ENCODE measurements at regions not wholly inside any gene's neighbourhood (a gene's known extent, or its start where the extent isn't known, plus 50 kb on each side); places are given as distances from the start of the nearest gene placed in this dataset.

DNA sequence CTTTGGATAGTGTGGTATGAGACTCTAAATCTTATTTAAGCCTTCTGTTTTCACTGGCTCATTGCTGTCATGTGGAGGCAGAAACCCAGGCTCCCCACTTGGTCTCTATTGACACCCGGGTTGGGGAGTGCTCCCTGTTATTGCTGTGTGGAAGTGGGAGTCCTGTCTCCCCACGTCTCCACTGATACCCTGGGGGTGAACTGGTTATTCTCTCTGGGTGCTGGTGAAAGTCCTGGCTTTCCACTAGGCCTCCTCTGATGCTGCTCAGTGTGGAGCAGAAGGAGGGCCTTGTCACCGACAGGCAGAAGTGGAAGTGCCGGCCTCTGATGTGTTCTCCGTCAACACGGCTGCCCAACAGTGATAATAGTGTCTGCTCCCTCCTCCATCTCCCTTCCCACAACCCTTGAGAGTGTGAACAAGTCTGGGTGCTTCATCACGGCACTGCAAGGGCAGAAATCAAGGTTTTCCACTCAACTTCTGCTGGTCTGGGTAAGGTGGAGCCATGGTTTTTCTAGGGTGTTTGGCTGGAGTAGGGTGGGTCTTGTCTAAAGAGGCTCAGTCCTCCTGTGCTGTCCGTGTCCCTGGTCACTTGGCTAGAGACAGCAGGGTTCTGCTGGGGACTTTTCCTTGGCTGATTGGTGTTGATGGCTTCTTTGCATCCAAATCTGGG, 240.7 kb upstream of the B3GAT1 start:
- Histone ChIP-seq H3K27ac (no peak overlapping the region), H3K27me3 (peaks cover 0 to 84% (median 45%) of the 10 kb centered on the region in 7 donors), H3K9me3 (no peaks in the 10 kb centered on the region), H3K4me1 (no peaks in the 10 kb centered on the region), H3K36me3 (no peaks in the 10 kb centered on the region), H3K4me3 (no peak overlapping the region)
- 28 to 47% methylated on average over 8 of the region's 8 CpGs for WGBS, 2 donors
- ATAC-seq: no peak
- TF ChIP-seq, protein P1, sequence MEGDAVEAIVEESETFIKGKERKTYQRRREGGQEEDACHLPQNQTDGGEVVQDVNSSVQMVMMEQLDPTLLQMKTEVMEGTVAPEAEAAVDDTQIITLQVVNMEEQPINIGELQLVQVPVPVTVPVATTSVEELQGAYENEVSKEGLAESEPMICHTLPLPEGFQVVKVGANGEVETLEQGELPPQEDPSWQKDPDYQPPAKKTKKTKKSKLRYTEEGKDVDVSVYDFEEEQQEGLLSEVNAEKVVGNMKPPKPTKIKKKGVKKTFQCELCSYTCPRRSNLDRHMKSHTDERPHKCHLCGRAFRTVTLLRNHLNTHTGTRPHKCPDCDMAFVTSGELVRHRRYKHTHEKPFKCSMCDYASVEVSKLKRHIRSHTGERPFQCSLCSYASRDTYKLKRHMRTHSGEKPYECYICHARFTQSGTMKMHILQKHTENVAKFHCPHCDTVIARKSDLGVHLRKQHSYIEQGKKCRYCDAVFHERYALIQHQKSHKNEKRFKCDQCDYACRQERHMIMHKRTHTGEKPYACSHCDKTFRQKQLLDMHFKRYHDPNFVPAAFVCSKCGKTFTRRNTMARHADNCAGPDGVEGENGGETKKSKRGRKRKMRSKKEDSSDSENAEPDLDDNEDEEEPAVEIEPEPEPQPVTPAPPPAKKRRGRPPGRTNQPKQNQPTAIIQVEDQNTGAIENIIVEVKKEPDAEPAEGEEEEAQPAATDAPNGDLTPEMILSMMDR (IDR thresholded peaks at IDR 0.05): no peak
- no peak for DNase-seq
- intact Hi-C loops (cut with DNase I): no loop called here

DNA sequence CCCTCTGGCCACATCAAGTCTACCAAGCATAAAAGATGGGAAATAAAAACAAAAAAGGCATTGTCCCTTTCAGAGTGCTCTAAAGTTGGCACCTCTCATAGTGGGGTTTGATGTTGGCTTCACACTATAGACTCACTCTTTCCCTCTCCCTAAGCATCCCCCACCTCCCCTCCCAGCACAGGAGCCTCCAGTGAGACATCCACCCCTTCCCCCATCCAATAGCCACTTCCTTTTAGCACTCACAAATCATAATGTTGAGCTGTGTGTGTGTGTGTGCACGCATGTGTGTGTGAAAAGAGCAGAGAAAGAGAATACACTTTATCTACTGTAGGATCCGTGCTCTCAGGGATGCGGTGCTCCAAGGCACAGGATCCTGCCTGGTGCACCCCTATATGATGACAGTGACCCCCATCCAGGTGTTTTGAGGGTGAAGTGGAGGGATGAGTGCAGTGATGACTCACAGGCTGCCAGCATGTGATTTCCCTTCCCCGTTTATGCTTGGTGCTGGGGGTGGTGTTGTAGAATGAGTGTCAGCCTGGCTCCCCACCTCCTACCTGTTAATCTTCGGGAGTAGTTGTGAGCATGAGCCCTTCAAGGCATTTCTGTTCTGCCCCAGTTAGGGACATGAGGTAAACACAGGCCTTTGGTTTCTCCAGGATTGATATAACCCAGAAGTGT, 235.2 kb upstream of the B3GAT1 start:
- Histone ChIP-seq H3K9me3 (no peaks in the 10 kb centered on the region), H3K27me3 (peaks cover 0 to 97% (median 55%) of the 10 kb centered on the region in 7 donors), H3K27ac (no peak overlapping the region), H3K4me1 (no peaks in the 10 kb centered on the region), H3K36me3 (no peaks in the 10 kb centered on the region), H3K4me3 (no peak overlapping the region)
- WGBS, 2 donors: 61 to 65% methylated on average over 5 of the region's 5 CpGs
- no peak for ATAC-seq
- intact Hi-C loops (cut with DNase I): no loop called here
- no peak for DNase-seq
- TF ChIP-seq, protein P1 (IDR thresholded peaks at IDR 0.05): no peak

DNA sequence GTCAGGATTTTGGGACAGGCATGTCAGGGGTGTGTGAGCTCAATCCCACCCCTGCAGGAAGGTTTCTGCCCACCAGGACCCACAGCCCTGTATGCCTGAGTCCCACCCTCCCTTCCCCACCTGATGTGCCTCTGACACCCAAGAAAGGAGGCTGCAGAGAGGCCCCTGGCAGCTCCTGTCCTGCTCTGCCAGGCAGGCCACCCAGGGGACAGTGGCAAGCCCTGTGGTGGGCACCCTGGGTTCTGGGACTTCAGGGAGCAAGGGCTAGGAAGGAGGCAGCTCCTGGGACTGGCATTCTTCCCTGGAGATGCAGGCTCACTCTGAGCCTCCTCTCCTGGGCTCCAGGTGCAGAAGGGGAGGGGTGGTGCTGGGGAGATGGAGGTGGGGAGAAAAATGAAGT, 234.5 kb upstream of the B3GAT1 start:
- Histone ChIP-seq H3K4me1 (no peaks in the 10 kb centered on the region), H3K9me3 (no peaks in the 10 kb centered on the region), H3K36me3 (no peaks in the 10 kb centered on the region), H3K27ac (no peak overlapping the region), H3K4me3 (no peak overlapping the region), H3K27me3 (peaks cover 0 to 97% (median 57%) of the 10 kb centered on the region in 7 donors)
- ATAC-seq (no peak), DNase-seq (no peak)
- TF ChIP-seq, protein P1 (IDR thresholded peaks at IDR 0.05): no peak
- intact Hi-C loops (cut with DNase I): no loop called here

DNA sequence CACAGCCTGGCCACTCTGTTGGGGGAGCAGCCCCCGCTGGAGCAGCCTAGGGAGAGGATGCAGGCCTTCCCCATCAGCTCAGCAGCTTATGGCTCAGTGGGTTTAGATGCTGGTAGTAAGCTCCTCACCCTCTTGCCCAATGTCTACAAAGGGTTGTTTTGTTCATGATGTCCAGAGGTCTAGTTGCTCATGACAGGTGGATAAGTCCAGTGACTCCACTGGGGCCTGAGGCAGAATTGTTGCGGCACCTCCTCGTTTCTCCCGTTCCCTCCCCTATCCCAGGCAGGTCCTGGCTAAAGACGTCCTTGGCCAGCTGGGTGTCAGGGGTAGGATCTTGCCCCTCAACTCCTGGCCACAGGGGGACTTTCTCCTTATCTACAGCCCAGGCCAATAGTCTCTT, 233.5 kb upstream of the B3GAT1 start:
- intact Hi-C loops (cut with DNase I): no loop called here
- no peak overlapping the region for H3K27ac ChIP-seq
- H3K27me3 ChIP-seq: peaks cover 0 to 99% (median 59%) of the 10 kb centered on the region in 7 donors
- H3K4me3 ChIP-seq: no peak overlapping the region
- no peaks in the 10 kb centered on the region for H3K9me3 ChIP-seq
- DNase-seq (no peak), ATAC-seq (no peak)
- no peaks in the 10 kb centered on the region for H3K36me3 ChIP-seq
- WGBS, 2 donors: 75 to 78% methylated on average over 5 of the region's 5 CpGs
- no peaks in the 10 kb centered on the region for H3K4me1 ChIP-seq
- TF ChIP-seq, protein P1 (IDR thresholded peaks at IDR 0.05): no peak

Measured in heart right ventricle (tissue), 16 donors.